Neural progenitor cell (in vitro differentiated cells): ENCODE measurements at regions not wholly inside any gene's neighbourhood (a gene's known extent, or its start where the extent isn't known, plus 50 kb on each side); places are given as distances from the start of the nearest gene placed in this dataset.

Source experiments
- CTCF ChIP-seq: fragments of 200-600 bp; sonication (generic); IDR thresholded peaks from 2 replicates; pipeline ENCODE4 v1.5.1; 2017; ENCODE audit warnings: antibody characterized with exemption, mild to moderate bottlenecking
- EZH2 ChIP-seq: fragments of 200-600 bp; sonication (generic); IDR thresholded peaks from 2 replicates; pipeline ENCODE4 v1.6.1; 2017; ENCODE audit warnings: antibody characterized with exemption, mild to moderate bottlenecking, moderate library complexity
- EZH2phosphoT487 ChIP-seq: fragments of 200-600 bp; sonication (generic); IDR thresholded peaks from 2 replicates; pipeline ENCODE4 v1.6.1; 2017; ENCODE audit warnings: antibody characterized with exemption

GRCh38 chr12:16112130-16112529 lies 165.4 kb downstream of the SLC15A5 start:
- no peak for TF ChIP-seq CTCF
- no peak for TF ChIP-seq EZH2phosphoT487
- TF ChIP-seq EZH2, result no peak
